Activated CD8-positive, alpha-beta memory T cell treated with anti-CD3 and anti-CD28 coated beads for 24 hours (primary cell): ENCODE measurements at regions not wholly inside any gene's neighbourhood (a gene's known extent, or its start where the extent isn't known, plus 50 kb on each side); places are given as distances from the start of the nearest gene placed in this dataset.

ENCODE experiments used
- DNase-seq: peaks from one replicate; pipeline ENCODE4 v3.0.0-alpha.2; 2020

DNA sequence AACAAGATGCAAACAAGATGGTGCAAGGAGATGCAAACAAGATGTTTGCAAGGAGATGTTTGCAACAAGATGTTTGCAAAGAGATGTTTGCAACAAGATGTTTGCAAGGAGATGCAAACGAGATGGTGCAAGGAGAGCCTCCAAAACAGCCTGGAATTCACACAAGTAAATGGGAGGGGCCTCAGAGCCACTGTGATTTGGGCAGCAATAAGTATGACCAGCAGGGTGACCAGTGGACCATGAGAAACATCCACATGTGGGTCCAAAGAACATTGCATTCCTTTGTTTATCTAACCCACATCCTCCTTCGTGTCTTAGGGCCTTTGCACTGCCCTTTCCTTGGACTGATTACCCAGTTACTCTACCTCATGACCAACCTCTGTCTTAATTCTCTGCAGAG is 162.9 kb downstream of the PLPP3 start:
- no peak for DNase-seq

GRCh38 chr1:56415720-56416119 is 163.6 kb downstream of the PLPP3 start:
- DNase-seq, result no peak

GRCh38 chr1:56415258-56415657 is 164.1 kb downstream of the PLPP3 start:
- DNase-seq, result no peak

DNA sequence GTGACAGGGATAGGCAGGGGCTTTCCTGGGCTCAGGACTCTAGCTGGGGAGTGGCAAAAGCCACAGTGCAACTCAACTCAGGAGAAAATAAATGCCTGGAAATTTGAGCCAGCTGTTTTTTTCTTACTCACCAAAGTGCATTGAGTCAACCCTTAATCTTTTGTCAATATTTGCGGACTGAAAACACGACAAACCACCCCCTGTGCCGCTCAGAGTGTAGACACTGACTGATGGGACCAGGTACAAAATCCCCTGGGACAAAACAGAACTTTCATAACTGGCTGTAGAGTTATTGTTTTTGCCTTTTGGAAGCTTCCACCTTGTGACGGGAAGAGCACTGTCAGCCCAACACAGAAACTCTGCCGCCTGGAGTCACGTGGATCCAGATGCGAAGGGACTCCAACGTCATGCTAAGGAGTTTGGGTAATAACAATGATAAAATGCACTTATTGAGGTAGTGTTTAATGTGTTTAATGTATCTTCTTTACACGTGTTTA is 164.6 kb downstream of the PLPP3 start:
- DNase-seq, result no peak

GRCh38 chr1:56413671-56414199 is 165.6 kb downstream of the PLPP3 start:
- DNase-seq, result no peak

GRCh38 chr1:56411484-56412180 is 167.7 kb downstream of the PLPP3 start:
- DNase-seq, result no peak

- DNase-seq, result no peak
These were observed 168.3 kb downstream of the PLPP3 start for GRCh38 chr1:56411021-56411420.

DNA sequence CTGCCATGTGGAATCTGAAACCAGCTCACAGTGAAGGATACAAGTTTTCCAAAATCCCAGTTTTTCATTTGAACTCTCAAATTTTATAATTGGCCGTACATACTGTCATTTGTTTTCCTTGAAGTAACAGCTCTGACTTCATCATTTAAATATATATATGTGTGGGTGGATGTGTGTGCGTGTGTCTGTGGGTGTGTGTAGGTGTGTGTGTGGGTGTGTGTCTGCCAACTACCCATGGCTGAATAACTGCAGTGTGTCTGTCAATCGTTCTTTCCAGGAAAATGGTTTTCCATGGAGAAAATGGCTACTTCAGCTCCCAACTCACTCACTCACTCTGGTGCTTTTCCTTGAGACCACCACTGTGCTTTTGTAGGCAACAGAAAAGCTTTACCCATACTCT is 169.0 kb downstream of the PLPP3 start:
- DNase-seq, result no peak

DNA sequence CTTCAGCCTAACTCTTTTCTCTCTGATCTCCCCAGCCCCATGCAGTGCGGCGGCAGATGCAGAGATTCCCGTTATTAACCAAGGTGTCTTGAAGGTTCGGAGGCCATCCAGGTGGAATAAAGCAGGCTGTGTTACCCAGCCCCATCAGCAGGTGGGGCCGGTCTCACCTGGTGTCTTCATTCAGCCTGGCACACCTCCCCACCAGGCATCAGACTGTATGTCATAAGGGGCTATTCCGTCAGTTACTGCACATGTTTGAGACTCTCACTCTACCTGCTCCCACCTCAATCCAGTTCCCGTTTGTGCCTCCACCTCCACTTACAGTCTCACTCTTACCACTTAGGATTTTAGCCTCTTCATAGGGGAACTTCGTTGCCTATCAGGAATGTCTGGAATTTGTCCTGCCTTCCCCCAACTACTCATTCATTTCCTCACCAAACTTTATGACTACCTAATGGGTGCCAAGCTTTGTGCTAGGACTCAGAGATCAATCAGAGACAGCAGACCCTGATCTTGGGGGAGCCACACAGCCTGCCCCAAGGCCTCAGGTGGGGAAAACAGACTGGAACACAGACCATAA is 170.2 kb downstream of the PLPP3 start:
- DNase-seq, result no peak

- no peak for DNase-seq
These were observed 172.5 kb downstream of the PLPP3 start for GRCh38 chr1:56406821-56407220.

DNA sequence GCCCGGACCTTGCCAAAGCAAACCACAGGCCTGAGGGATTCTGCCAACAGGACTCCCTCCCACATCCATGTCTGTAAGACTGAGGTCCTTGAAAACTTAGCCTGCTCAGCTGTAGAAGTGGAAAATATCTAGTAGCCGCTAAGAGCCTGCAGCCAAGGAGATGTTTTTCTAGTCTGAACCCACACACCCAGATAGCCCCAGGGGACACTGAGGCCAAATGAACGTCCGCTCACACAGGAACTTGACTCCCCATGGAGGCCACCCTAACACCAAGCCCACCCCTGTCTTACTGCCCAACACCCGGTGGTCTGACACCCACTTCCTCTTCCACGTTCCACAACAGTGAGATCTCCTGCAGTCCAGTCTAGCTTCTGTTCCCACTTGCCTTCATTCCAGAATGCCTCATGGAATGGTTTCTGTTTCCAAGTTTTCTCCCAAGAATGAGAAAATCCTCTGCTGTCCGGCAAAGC is 174.8 kb downstream of the PLPP3 start:
- no peak for DNase-seq

DNA sequence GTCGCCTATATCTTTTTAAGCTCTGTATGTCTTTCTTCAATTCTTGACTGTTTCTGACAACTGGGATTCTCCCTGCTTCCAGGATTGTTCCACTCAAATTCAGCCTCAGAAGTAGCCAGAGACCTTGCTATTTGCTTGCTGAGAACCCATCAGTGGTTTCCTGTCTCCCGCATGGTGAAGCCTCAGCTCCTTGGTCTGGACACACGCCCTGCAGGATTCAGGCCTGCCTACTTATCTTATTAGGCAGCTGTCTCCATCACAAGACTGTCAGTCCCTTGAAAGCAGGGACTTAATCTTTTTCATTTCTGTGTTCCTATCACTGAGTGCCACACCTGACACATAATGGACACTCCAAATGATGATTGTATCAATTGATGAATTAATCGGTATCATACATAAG is 175.3 kb downstream of the PLPP3 start:
- no peak for DNase-seq

DNA sequence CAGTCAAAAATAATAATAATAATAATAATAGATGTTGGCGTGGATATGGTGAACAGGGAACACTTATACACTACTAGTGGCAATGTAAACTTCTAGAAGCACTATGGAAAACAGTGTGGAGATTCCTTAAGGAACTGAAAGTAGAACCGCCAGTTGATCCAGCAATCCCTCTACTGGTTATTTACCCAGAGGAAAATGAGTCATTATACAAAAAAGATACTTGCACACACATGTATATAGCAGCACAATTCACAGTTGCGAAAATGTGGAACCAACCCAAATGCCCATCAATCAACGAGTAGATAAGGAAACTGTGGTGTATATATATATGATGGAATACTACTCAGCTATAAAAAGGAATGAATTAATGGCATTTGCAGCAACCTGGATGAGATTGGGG is 176.0 kb downstream of the PLPP3 start:
- DNase-seq, result no peak

DNA sequence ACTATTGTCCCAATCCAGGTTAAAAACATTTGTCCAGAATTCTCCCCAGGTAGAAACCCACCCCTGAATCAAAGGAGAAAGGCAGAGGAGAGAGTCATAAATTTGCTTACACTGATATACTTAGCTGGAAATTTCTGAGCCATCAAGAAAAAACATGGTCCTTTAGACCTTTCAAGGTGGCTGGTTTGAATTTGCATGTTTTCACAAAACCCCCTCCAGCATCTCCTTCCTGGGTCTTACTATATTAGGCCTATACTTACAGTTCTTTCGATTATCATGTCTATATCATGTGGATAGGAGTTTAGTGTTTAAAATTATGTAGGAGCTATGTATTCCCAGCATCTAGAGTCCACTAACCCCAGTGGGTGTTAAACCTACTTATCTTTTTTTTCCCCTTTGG is 178.2 kb downstream of the PLPP3 start:
- DNase-seq, result no peak

GRCh38 chr1:56400526-56400925 is 178.8 kb downstream of the PLPP3 start:
- no peak for DNase-seq

DNA sequence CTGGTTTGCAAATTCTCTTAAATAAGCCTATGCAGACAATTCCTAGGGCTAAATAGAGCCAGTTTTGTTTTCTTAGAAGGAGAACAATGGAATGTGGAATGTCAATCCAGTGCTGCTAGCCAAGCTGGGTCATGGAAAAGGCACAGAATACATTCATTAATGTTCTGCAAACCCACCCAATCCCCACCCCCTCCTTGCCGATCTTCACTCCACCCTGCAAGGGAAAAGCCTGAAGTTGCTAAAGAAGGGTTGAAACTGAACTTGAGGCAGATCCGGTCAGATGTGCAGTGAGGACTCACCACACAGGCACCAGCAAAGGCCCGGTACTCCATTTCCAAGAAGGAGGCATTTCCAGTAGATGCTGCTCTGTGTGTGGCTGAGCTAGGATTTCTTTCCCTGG is 179.6 kb downstream of the PLPP3 start:
- DNase-seq, result no peak

GRCh38 chr1:56399326-56399725 is 180.0 kb downstream of the PLPP3 start:
- DNase-seq, result no peak

DNA sequence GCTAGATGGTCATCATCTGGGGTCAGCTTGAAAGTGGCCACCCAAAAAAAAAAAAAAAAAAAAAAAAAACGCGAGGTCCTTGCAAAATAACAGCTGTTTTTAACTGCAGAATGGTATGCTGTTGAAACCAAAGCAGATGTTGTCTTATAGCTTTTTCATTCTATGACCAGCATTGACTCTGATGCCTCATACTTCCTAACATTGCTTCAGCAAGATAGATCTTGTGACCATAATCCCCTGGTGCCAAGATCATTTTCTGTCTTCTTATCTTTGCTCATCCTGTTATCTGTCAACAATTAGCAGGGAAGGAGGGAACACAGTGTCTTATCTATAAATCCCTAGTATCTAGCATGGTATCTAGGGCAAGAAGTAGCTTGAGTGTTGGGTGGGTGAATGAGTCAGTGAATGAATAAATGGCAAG is 181.5 kb downstream of the PLPP3 start:
- DNase-seq, result no peak

- DNase-seq, result no peak
These were observed 182.0 kb downstream of the PLPP3 start for GRCh38 chr1:56397409-56397808.

GRCh38 chr1:56396581-56396980 is 182.8 kb downstream of the PLPP3 start:
- no peak for DNase-seq

GRCh38 chr1:56395776-56396175 is 183.6 kb downstream of the PLPP3 start:
- DNase-seq, result no peak

DNA sequence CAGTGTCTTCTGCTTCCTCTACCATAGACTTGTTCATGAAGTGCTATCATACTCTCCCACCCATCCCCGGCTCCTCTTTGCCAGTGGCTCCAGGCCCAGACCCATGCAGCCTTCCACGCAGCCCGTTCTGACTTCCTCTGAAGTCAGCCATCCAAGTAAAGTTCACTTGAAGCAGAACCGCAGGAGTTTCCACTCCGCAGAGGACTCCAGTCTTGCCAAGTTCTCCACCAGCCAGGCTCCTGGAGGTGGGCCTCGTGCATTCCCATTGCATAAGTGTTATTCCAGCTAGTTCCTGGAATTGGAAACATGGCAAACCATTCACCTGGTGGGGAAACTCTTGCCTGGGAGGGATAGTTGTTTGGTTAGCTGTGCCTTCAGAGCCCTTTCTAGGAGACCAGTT is 185.1 kb downstream of the PLPP3 start:
- no peak for DNase-seq

GRCh38 chr1:56390934-56391731 is 188.2 kb downstream of the PLPP3 start:
- DNase-seq, result no peak
